GM12874 (cell line): ENCODE measurements at regions not wholly inside any gene's neighbourhood (a gene's known extent, or its start where the extent isn't known, plus 50 kb on each side); places are given as distances from the start of the nearest gene placed in this dataset.

Experiments used
- TF ChIP-seq, protein P1 (sequence below): IDR thresholded peaks from 2 replicates; pipeline ENCODE4 v1.5.1; 2011; ENCODE audit warnings: low read depth, mild to moderate bottlenecking, control low read depth, low read length, moderate library complexity; ENCODE audit not compliant: insufficient read depth

DNA sequence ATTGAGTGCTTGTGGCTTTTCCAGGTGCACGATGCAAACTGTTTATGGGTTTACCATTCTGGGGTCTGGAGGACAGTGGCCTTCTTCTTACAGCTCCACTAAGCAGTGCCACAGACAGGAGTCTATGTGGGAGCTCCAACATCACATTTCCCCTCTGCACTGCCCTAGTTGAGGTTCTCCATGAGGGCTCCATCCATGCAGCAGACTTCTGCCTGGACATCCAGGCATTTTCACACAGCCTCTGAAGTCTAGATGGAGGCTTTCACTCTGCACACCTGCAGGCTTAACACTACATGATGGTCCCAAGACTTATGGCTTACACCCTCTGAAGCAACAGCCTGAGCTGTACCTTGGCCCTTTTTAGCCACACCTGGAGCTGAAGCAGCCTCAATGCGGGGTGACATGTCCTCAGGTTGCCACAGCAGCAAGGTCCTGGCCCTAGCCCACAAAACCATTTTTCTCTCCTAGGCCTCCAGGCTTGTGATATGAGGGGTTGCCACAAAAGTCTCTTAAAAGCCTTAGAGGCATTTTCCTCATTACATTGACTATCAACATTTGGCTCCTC, 552.2 kb downstream of the TFAP2A start:
- TF ChIP-seq, protein P1, sequence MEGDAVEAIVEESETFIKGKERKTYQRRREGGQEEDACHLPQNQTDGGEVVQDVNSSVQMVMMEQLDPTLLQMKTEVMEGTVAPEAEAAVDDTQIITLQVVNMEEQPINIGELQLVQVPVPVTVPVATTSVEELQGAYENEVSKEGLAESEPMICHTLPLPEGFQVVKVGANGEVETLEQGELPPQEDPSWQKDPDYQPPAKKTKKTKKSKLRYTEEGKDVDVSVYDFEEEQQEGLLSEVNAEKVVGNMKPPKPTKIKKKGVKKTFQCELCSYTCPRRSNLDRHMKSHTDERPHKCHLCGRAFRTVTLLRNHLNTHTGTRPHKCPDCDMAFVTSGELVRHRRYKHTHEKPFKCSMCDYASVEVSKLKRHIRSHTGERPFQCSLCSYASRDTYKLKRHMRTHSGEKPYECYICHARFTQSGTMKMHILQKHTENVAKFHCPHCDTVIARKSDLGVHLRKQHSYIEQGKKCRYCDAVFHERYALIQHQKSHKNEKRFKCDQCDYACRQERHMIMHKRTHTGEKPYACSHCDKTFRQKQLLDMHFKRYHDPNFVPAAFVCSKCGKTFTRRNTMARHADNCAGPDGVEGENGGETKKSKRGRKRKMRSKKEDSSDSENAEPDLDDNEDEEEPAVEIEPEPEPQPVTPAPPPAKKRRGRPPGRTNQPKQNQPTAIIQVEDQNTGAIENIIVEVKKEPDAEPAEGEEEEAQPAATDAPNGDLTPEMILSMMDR: no peak

DNA sequence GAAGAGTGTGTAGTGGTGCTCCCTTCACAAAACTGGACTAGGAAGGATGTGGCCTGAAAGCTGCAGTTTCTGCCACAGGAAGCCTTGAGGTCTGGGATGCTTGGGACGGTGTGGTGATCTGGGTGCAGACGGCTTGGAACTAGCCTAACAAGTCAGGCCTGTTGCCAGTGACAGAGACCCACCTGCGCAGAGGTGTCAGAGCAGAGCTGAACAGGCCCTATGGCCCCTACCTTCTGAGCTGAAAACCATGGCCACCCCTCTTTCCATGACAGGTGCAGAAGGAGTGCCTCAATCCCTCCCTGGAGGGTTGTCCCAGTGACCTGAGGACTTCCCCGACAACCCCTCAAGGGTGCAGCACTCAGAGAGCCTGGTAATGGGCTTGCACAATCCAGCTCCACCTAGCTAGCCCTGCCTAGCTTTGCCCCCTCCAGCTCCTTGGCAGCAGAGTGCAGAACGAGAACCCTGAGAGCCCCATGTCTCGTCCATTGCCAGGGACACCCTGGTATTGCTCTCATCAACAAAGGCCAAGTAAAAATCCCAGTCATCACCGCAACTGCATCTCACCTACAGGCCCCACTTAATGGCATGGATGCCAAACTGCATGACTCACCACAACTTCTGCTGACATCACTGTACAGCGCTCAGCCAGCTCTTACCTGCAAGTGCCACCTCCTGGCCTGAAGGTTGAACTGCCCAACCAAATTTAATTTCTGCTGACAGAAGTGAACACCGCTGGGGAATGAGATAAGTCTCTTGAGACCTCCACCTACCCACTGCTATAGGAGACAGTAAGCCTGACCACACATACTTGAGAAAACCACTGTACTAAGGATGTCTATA, 563.1 kb downstream of the TFAP2A start:
- TF ChIP-seq, protein P1: no peak

DNA sequence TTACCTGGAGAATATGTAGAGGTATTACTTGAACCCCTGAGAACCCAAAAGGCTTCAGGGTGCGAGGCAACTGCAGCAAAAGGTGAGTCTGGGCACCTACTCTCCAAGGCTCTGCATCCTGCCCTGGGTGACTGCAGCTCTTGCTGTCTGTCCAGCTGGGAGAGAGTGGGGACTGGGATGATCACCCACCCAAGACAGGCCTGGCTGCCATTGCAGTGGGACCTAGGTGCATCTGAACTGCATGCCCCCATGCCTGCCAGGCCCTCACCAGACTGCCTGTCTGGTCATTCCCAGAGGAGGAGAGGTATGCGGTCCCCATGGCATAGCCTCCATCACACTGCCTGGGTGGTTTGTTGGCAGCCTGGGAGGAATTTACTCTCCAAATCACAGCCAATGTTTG, 563.9 kb downstream of the TFAP2A start:
- TF ChIP-seq, protein P1: no peak

DNA sequence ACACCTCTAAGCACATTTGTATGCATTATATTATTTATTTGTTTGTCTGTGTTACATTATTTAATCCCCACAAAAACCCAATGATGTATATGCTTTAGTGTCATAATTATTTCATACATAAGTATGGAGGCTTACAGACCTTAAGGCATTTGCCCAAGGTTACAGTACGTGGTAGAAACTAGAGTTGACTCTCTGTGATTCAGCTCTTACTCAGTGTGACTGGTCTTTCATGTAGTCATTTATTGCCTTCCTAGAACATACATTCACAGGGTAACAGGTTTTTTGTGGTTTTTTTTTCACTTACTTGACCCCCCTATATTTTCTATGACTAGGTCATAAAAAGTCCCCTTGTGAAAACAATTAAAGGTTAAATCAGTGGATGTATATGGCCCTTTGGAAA, 566.8 kb downstream of the TFAP2A start:
- TF ChIP-seq, protein P1: no peak

DNA sequence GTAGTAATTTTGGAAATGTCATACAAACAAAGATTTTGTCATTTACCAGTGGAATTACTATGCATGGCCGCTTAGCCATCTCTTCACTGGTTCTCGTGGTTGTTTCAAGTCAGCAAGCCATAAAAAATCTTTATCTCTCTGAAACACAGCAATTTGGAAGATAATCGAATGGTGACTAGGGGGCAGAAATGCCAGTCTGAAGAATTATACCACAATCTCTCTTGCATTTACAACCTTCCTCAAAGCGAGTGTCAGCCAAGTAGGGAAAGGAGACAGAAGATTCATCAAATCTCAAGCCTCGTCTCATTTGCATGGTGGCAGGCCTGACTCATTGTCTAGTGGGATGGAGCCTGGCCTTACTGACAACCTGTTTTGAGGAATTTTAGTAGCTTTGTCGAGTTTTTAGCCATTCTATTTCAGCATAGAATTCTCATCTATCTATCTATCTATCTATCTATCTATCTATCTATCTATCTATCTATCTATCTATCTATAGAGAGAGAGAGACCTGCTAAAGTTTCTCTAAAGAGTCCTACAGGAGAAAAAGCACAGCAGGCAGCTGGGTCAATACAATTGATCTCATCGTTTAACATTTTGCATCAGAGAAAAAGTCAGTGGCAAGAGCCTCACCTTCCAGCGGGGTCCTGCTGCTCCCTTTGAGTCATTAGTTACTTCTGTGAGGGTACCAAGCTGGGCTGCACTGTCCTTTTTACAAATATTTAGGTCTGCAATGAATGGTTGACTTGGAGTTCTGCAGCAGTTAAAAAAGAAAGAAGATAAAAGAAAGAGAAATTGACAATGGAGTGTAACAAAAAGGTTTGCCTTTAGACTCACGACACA, 572.8 kb downstream of the TFAP2A start:
- TF ChIP-seq, protein P1: no peak

DNA sequence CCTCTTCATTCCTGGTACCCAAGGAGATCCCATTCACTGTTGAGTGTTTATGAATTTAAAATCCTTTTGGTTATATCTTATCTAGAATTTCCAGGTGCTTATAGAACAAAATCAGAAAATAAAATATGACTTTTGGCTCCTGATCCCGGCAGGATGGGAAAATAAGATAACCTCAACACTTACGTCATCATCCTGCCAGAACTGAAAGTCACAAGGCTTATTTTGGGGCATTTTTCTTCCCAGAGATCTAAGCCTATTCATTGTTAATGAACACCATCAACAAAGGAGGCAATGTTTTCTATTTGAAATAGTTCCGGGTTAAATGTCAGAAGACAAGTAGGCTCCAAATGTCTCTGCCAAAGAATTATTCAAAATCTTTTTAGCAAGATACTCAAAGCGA, 580.6 kb downstream of the TFAP2A start:
- TF ChIP-seq, protein P1: no peak

DNA sequence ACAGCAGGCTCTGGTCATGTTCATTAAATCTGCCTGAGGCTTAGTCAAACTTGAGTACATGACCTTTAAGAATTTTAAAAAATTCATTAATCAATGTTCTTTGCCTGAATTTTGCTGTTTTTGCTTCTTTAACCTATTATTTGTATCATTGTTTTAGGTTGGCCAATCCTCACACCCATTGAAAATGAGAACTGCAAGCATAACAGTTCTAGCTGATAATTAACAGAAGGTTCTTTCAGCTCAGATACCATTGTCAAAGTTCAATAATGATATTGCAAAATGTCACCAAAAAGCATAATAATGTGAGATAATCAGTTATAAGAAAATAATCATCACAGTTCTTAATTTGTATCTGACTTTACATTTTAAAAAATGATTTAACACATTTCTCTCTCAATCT, 583.1 kb downstream of the TFAP2A start:
- TF ChIP-seq, protein P1: no peak
